K562 (cell line): ENCODE measurements at regions not wholly inside any gene's neighbourhood (a gene's known extent, or its start where the extent isn't known, plus 50 kb on each side); places are given as distances from the start of the nearest gene placed in this dataset.

Experiments
- ATAC-seq: fragments of 200-7000 bp; cut with Tn5 transposase; 3 replicates; pipeline ENCODE4 v1.9.1; 2020; ENCODE audit warnings: moderate library complexity
- BruUV-seq: library from RNA; stranded (reverse); fragments of 400-500 nt; replicated peaks from 2 replicates; lab custom pipeline; 2021; lab: Mats Ljungman, UMichigan
- CTCF ChIA-PET: fragments of 300-600 bp; formaldehyde crosslinking; extraction: SDS; loops from one replicate; lab custom pipeline; 2021; ENCODE audit warnings: low intra/inter-chr PET ratio; lab: Yijun Ruan, JAX
- POLR2A ChIA-PET: fragments of 300-600, 350-650 bp; sonication (Branson Sonifier 250); formaldehyde crosslinking; extraction: SDS; loops from one replicate; lab custom pipeline; 2021; ENCODE audit warnings: antibody characterized with exemption, inconsistent platforms; lab: Yijun Ruan, JAX
- DNase-seq, 4 experiments: peaks; one replicate each; pipeline versions ENCODE4 v3.0.0 to v3.0.0-alpha.2; 2011 to 2018; ENCODE audit warnings: low spot score in 3 of 4, mixed read lengths in 3 of 4; ENCODE audit errors: extremely low read depth in 1 of 4
- FAIRE-seq: peaks from 2 replicates; lab custom pipeline; 2011; peaks lifted over from hg19 to GRCh38; lab: Jason Lieb, UNC
- H2AFZ ChIP-seq: 2 replicates; pipeline ENCODE4 v1.6.0; 2011; ENCODE audit warnings: low read depth, low read length, control low read depth, inconsistent platforms
- H3K27ac ChIP-seq: fragments of 200-600 bp; 3 replicates; pipeline ENCODE4 v1.8.0; 2011; ENCODE audit warnings: low read depth, mild to moderate bottlenecking, control low read depth, inconsistent platforms, low read length, moderate library complexity, mixed read lengths; ENCODE audit errors: extremely low read depth
- H3K27me3 ChIP-seq, 2 experiments: fragments of 300-600 bp in 1 of 2; 2 replicates in 1 of 2; 3 replicates in 1 of 2; pipeline versions ENCODE4 v1.6.0 to v1.8.0; 2011; ENCODE audit warnings: inconsistent platforms in 2 of 2, low read length in 2 of 2, mild to moderate bottlenecking in 1 of 2, mixed read lengths in 1 of 2, moderate library complexity in 1 of 2; ENCODE audit not compliant: control insufficient read depth in 2 of 2, insufficient read depth in 2 of 2
- H3K36me3 ChIP-seq: fragments of 300-600 bp; 3 replicates; pipeline ENCODE4 v1.8.0; 2011; ENCODE audit warnings: mild to moderate bottlenecking, low read length, inconsistent platforms; ENCODE audit not compliant: control insufficient read depth, insufficient read depth
- H3K4me1 ChIP-seq, 2 experiments: fragments of 200-600 bp in 1 of 2; replicated peaks in 1 of 2; 2 replicates in 1 of 2; 3 replicates in 1 of 2; pipeline versions ENCODE4 v1.5.1 to v1.8.0; 2011; ENCODE audit warnings: inconsistent platforms in 2 of 2, low read length in 2 of 2, mild to moderate bottlenecking in 1 of 2, mixed read lengths in 1 of 2, moderate library complexity in 1 of 2; ENCODE audit not compliant: control insufficient read depth in 2 of 2, insufficient read depth in 2 of 2
- H3K4me2 ChIP-seq: 2 replicates; pipeline ENCODE4 v1.6.1; 2011; ENCODE audit warnings: low read length, control low read depth, inconsistent platforms, mixed read lengths; ENCODE audit not compliant: insufficient read depth
- H3K4me3 ChIP-seq: fragments of 200-600 bp; sonication (generic), shearing (Covaris generic); 2 replicates; pipeline ENCODE4 v1.5.1; 2016; ENCODE audit warnings: control low read depth, inconsistent platforms
- H3K79me2 ChIP-seq: fragments of 200-600 bp; 3 replicates; pipeline ENCODE4 v1.8.0; 2011; ENCODE audit warnings: low read length, inconsistent platforms; ENCODE audit not compliant: control insufficient read depth, insufficient read depth
- H3K9ac ChIP-seq, 2 experiments: 2 replicates each; pipeline versions ENCODE4 v1.6.0 to v1.6.1; 2011; ENCODE audit warnings: low read depth in 2 of 2, low read length in 2 of 2, control low read depth in 1 of 2, inconsistent platforms in 1 of 2, mild to moderate bottlenecking in 1 of 2, mixed read lengths in 1 of 2; ENCODE audit not compliant: insufficient read depth in 1 of 2
- H3K9me1 ChIP-seq: one replicate; pipeline ENCODE4 v1.6.0; 2011; ENCODE audit warnings: inconsistent platforms, mild to moderate bottlenecking, low read length, moderate library complexity; ENCODE audit not compliant: control insufficient read depth, insufficient read depth
- H3K9me3 ChIP-seq: replicated peaks from 2 replicates; pipeline ENCODE4 v1.5.1; 2011; ENCODE audit warnings: low read depth, low read length, inconsistent platforms; ENCODE audit not compliant: control insufficient read depth, insufficient read depth
- H4K20me1 ChIP-seq: replicated peaks from 2 replicates; pipeline ENCODE4 v1.6.1; 2011; ENCODE audit warnings: low read length, inconsistent platforms, mixed read lengths; ENCODE audit not compliant: control insufficient read depth, insufficient read depth
- BRF1 ChIP-seq: IDR thresholded peaks from 3 replicates; pipeline ENCODE4 v1.6.1; 2011; ENCODE audit warnings: borderline replicate concordance, mild to moderate bottlenecking; ENCODE audit not compliant: insufficient read length; ENCODE audit errors: extremely low read depth
- FIP1L1 ChIP-seq: fragments of 200-400 bp; formaldehyde crosslinking; IDR thresholded peaks from 2 replicates; pipeline ENCODE4 v1.6.1; 2018; ENCODE audit warnings: mild to moderate bottlenecking, low read depth, low read length; ENCODE audit not compliant: poor library complexity, severe bottlenecking
- HDGF ChIP-seq: fragments of 450-650 bp; IDR thresholded peaks from 2 replicates; pipeline ENCODE4 v1.6.1; 2016
- KAT8 ChIP-seq: fragments of 450-650 bp; IDR thresholded peaks from 2 replicates; pipeline ENCODE4 v1.6.1; 2016; ENCODE audit warnings: low read depth, mild to moderate bottlenecking
- KDM5B ChIP-seq: fragments of 200-600 bp; sonication (generic); IDR thresholded peaks from 2 replicates; pipeline ENCODE4 v1.6.1; 2012; ENCODE audit warnings: low read depth, mild to moderate bottlenecking, moderate library complexity, low read length, control low read depth, inconsistent platforms; ENCODE audit not compliant: insufficient replicate concordance
- MAFF ChIP-seq: IDR thresholded peaks from 2 replicates; pipeline ENCODE4 v1.6.1; 2012; ENCODE audit warnings: low read length, improper control_type of control experiment
- MAZ ChIP-seq, 2 experiments: fragments of 450-650 bp in 1 of 2; sonication (generic) in 1 of 2; formaldehyde crosslinking; IDR thresholded peaks in 1 of 2; conservative IDR thresholded peaks in 1 of 2; 2 replicates each; pipeline versions ENCODE4 v1.4.0 to v1.5.0; 2020; ENCODE audit warnings: mild to moderate bottlenecking in 1 of 2, missing genetic modification reagents in 1 of 2
- MCM3 ChIP-seq: fragments of 450-650 bp; IDR thresholded peaks from 2 replicates; pipeline ENCODE4 v1.6.1; 2016
- PTTG1 ChIP-seq: fragments of 450-650 bp; IDR thresholded peaks from 2 replicates; pipeline ENCODE4 v1.6.1; 2016; ENCODE audit warnings: low read depth, mild to moderate bottlenecking, missing genetic modification characterization, missing compliant biosample characterization
- RBM15 ChIP-seq: fragments of 200-400 bp; formaldehyde crosslinking; IDR thresholded peaks from 2 replicates; pipeline ENCODE4 v1.6.1; 2018; ENCODE audit warnings: mild to moderate bottlenecking, low read length, moderate library complexity; ENCODE audit not compliant: insufficient read depth
- STAT5B ChIP-seq: fragments of 250-450 bp; sonication (Bioruptor Pico); IDR thresholded peaks from 2 replicates; pipeline ENCODE4 v1.8.0; 2021; ENCODE audit warnings: mild to moderate bottlenecking, inconsistent platforms
- TARDBP ChIP-seq: fragments of 450-650 bp; IDR thresholded peaks from 2 replicates; pipeline ENCODE4 v1.6.1; 2016
- ZBTB17 ChIP-seq: fragments of 450-650 bp; formaldehyde crosslinking; IDR thresholded peaks from 2 replicates; pipeline ENCODE4 v1.4.0; 2020; ENCODE audit warnings: mild to moderate bottlenecking
- ZFP1 ChIP-seq: fragments of 450-650 bp; formaldehyde crosslinking; IDR thresholded peaks from 2 replicates; pipeline ENCODE4 v1.4.0; 2020; ENCODE audit warnings: mild to moderate bottlenecking, mixed read lengths
- ZNF217 ChIP-seq: sonication (generic); formaldehyde crosslinking; IDR thresholded peaks from 2 replicates; pipeline ENCODE4 v1.8.0; 2022; ENCODE audit warnings: mild to moderate bottlenecking, missing genetic modification reagents
- ZNF551 ChIP-seq: fragments of 250-450 bp; sonication (Bioruptor Pico); IDR thresholded peaks from 2 replicates; pipeline ENCODE4 v1.5.0; 2021; ENCODE audit warnings: mild to moderate bottlenecking, moderate library complexity
- ZNF76 ChIP-seq: fragments of 250-450 bp; sonication (Bioruptor Pico); IDR thresholded peaks from 2 replicates; pipeline ENCODE4 v1.4.0; 2020; ENCODE audit warnings: mild to moderate bottlenecking, moderate library complexity, borderline replicate concordance
- WGBS: fragments of 100-300 bp; shearing (Covaris generic); methylation state at CpG from one replicate; pipeline ENCODE4 v1.1.6; 2016; ENCODE audit warnings: low coverage, mixed read lengths; ENCODE audit not compliant: insufficient coverage; ENCODE audit errors: missing lambda C conversion rate; 5-methylcytosine and 5-hydroxymethylcytosine counted together
- in situ Hi-C: fragments of 300-500 bp; cut with MboI; formaldehyde crosslinking; loops from 4 replicates; pipeline ENCODE4 v1.15.0; 2018; ENCODE audit warnings: inconsistent platforms, mixed read lengths
- intact Hi-C: fragments of 100-400 bp; cut with micrococcal nuclease; formaldehyde crosslinking; loops from 2 replicates; pipeline ENCODE4 v1.14.2; 2022
- TF ChIP-seq, protein P1 (sequence below): fragments of 450-650 bp; formaldehyde crosslinking; IDR thresholded peaks from 2 replicates; pipeline ENCODE4 v1.4.0; 2020; ENCODE audit warnings: mild to moderate bottlenecking, mixed read lengths

DNA sequence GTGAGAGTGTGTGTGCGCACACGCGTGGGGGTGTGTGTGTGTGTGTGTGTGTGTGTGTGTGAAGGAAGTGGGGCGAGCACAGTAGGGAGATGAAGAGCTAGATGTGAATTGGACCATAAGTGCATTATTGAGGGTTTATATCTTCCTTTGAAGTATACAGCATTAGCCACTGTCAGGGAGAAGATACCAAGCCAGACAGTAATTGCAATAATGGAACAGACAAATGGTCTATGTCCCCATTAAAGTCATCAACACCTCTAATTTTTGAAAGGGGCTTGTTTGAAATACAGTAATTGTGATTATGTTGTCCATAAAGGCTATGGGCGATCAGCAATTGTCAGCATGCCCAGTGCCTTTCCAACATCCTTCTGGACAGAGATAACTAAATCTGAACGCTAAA, 429.2 kb upstream of the NR2F2 start:
- no peak for ATAC-seq
- no peaks in the 10 kb centered on the region for H4K20me1 ChIP-seq
- no peaks in the 10 kb centered on the region for H3K9me3 ChIP-seq
- CTCF ChIA-PET = no interaction called here
- H3K79me2 ChIP-seq = no peaks in the 10 kb centered on the region
- TF ChIP-seq MCM3 (0 out of 2 replicates have a peak, but pooled peaks have one; percentile 14), BRF1 (no peak)
- TF ChIP-seq, all 486 proteins: peak for 1
- intact Hi-C loops (no loop called here), in situ Hi-C loops (no loop called here)
- Histone ChIP-seq H3K4me2 (no peak overlapping the region), H3K4me1 (no peaks in the 10 kb centered on the region), H2AFZ (0 out of 2 replicates have a peak overlapping the region, but pooled peaks have one; percentile 17), H3K36me3 (no peaks in the 10 kb centered on the region), H3K27me3 (no peaks in the 10 kb centered on the region), H3K9me1 (no peaks in the 10 kb centered on the region), H3K9ac (no peak overlapping the region), H3K4me3 (no peak overlapping the region), H3K27ac (no peak overlapping the region)
- FAIRE-seq (no peak), DNase-seq (no peak)
- POLR2A ChIA-PET = no interaction called here
- BruUV-seq = no TSS peak
- WGBS = 68% methylated on average over 6 of the region's 6 CpGs

DNA sequence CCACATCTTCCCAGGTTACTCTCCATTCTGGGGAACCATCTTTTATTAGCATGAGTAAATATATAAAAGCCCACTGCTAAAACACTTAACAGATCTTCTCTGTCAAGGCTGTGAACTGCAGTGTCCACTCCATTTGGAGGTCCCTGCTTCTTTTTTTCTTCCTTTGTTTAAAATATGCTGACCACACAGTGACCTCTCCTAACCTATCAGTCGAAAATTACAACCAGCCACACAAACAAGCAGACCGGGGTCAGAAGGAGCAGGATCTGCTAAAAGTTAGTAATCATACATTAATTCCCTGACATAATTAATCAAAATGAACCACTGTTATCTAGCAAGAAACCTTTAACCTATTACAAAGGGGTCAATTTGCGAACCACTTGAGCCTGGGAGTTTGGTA, 427.9 kb upstream of the NR2F2 start:
- intact Hi-C loops (no loop called here), in situ Hi-C loops (no loop called here)
- FAIRE-seq (no peak), ATAC-seq (no peak), DNase-seq (no peak)
- no peaks in the 10 kb centered on the region for H3K36me3 ChIP-seq
- no peaks in the 10 kb centered on the region for H3K27me3 ChIP-seq
- H4K20me1 ChIP-seq = no peaks in the 10 kb centered on the region
- WGBS = 40% methylated on average over 3 of the region's 3 CpGs
- no peak overlapping the region for H3K27ac ChIP-seq
- H3K4me2 ChIP-seq = no peak overlapping the region
- H3K4me3 ChIP-seq = no peak overlapping the region
- POLR2A ChIA-PET = no interaction called here
- no peaks in the 10 kb centered on the region for H3K79me2 ChIP-seq
- H3K9me1 ChIP-seq = no peaks in the 10 kb centered on the region
- CTCF ChIA-PET = no interaction called here
- no peak overlapping the region for H3K9ac ChIP-seq
- no peaks in the 10 kb centered on the region for H3K9me3 ChIP-seq
- BruUV-seq = no TSS peak
- no peaks in the 10 kb centered on the region for H3K4me1 ChIP-seq
- peak overlapping the region; percentile 44; the same call in 1 of the 2 replicates for H2AFZ ChIP-seq
- TF ChIP-seq TARDBP (no peak), ZBTB17 (CRISPR knock-in tag) (no peak), KDM5B (no peak), ZNF217 (CRISPR knock-in tag) (no peak), MAZ (CRISPR knock-in tag; conservative IDR thresholded peaks at IDR 0.05 in 1 of 2, IDR thresholded peaks at IDR 0.05 in 1 of 2) (no peak), PTTG1 (tag) (no peak), STAT5B (CRISPR knock-in tag) (no peak), HDGF (no peak), ZNF551 (no peak), ZNF76 (CRISPR knock-in tag) (no peak), KAT8 (no peak), MAFF (no peak), RBM15 (no peak), ZFP1 (no peak), FIP1L1 (no peak)
- TF ChIP-seq, protein P1, sequence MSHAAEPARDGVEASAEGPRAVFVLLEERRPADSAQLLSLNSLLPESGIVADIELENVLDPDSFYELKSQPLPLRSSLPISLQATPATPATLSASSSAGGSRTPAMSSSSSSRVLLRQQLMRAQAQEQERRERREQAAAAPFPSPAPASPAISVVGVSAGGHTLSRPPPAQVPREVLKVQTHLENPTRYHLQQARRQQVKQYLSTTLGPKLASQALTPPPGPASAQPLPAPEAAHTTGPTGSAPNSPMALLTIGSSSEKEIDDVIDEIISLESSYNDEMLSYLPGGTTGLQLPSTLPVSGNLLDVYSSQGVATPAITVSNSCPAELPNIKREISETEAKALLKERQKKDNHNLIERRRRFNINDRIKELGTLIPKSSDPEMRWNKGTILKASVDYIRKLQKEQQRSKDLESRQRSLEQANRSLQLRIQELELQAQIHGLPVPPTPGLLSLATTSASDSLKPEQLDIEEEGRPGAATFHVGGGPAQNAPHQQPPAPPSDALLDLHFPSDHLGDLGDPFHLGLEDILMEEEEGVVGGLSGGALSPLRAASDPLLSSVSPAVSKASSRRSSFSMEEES (CRISPR knock-in tag) = no peak
